Heart left ventricle (tissue), 16 donors: ENCODE measurements at regions not wholly inside any gene's neighbourhood (a gene's known extent, or its start where the extent isn't known, plus 50 kb on each side); places are given as distances from the start of the nearest gene placed in this dataset.

Experiments used
- ATAC-seq, 4 donors: fragments of 200-7000 bp; cut with Tn5 transposase; one replicate each; pipeline ENCODE4 v1.9.1; 2020 to 2022; ENCODE audit warnings: moderate library complexity in 4 of 4, mild to moderate bottlenecking in 3 of 4, moderate number of reproducible peaks in 1 of 4
- DNase-seq, 5 donors: peaks; one replicate each; pipeline ENCODE4 v3.0.0-alpha.2; 2020
- H3K27ac ChIP-seq, 12 donors: fragments of 200-600 bp; sonication (generic) in 4 of 12; one replicate each; pipeline versions ENCODE4 v1.5.0 to v1.8.0; 2016 to 2022; ENCODE audit warnings: mild to moderate bottlenecking in 2 of 12
- H3K27me3 ChIP-seq, 9 donors: fragments of 200-600 bp; sonication (generic) in 2 of 9; one replicate each; pipeline versions ENCODE4 v1.5.1 to v1.8.0; 2016 to 2022; ENCODE audit warnings: mild to moderate bottlenecking in 3 of 9
- H3K36me3 ChIP-seq, 9 donors: fragments of 200-600 bp; sonication (generic) in 2 of 9; one replicate each; pipeline versions ENCODE4 v1.5.0 to v1.8.0; 2018 to 2022; ENCODE audit warnings: mild to moderate bottlenecking in 2 of 9
- H3K4me1 ChIP-seq, 12 donors: fragments of 200-600 bp; sonication (generic) in 4 of 12; one replicate each; pipeline versions ENCODE4 v1.5.0 to v1.8.0; 2016 to 2022; ENCODE audit warnings: mild to moderate bottlenecking in 3 of 12
- H3K4me3 ChIP-seq, 12 donors: fragments of 200-600 bp; sonication (generic) in 4 of 12; one replicate each; pipeline versions ENCODE4 v1.5.0 to v1.8.0; 2017 to 2022; ENCODE audit warnings: mild to moderate bottlenecking in 9 of 12, moderate library complexity in 4 of 12
- H3K9me3 ChIP-seq, 12 donors: fragments of 200-600 bp; sonication (generic) in 4 of 12; one replicate each; pipeline versions ENCODE4 v1.5.0 to v1.8.0; 2016 to 2022; ENCODE audit warnings: mild to moderate bottlenecking in 1 of 12
- POLR2A ChIP-seq, 2 donors: fragments of 450-650 bp; IDR thresholded peaks; one replicate each; pipeline ENCODE4 v1.6.1; 2017; ENCODE audit warnings: antibody characterized with exemption in 2 of 2, mild to moderate bottlenecking in 2 of 2, moderate library complexity in 2 of 2
- WGBS, 4 donors: extraction: QIAGEN DNeasy Blood & Tissue Kit in 2 of 4; methylation state at CpG; one replicate each; pipeline versions ENCODE4 v1.1.5 to v1.1.7; 2013 to 2018; 5-methylcytosine and 5-hydroxymethylcytosine counted together
- intact Hi-C, 10 donors: fragments of 100-400 bp; cut with DNase I; formaldehyde crosslinking; loops; one replicate each; pipeline versions ENCODE4 v1.11.1 to v1.14.2; 2022
- TF ChIP-seq, protein P1 (sequence below), 12 donors: fragments of 200-600 bp; sonication (generic) in 4 of 12; IDR thresholded peaks; one replicate each; pipeline versions ENCODE4 v1.5.0 to v1.8.0; 2018 to 2022; ENCODE audit warnings: antibody characterized with exemption in 12 of 12, mild to moderate bottlenecking in 5 of 12
- donor health status: ischemic (EF 13 %, LVEDD 7.1; RV severe dilation, severe dysfunction).
- donor health status: healthy with polysubstance abuse.
- donor health status: DM: no; HTN: yes; CAD: no.
- donor health status: DM: no; HTN: no; CAD: no.
- donor health status: ischemic (EF 25% LVEDD 6.9; RV normal size, moderate dysfunction).
- donor health status: ischemic (EF 25% LVEDD 5.7; RV mildly dilated, moderate dysfunction).
- donor health status: healthy.
- donor health status: DM: yes; HTN: yes; CAD: no.
- donor health status: ischemic (EF 35%, LVEDD 5.7; RV mildly dilated, moderate dysfunction).
- donor health status: nonischemic (EF 11% LVEDD 7.7; RV severe dilation, severe dysfunction).
- donor health status: DM: yes; HTN: yes; CAD: no.
- donor health status: PGD.
- donor health status: ischemic (EF 29% LVEDD 5.4; RV normal size, mild dysfunction).
- donor health status: nonischemic (EF 23%, LVEDD 6.1; RV moderate dilation, normal function).

DNA sequence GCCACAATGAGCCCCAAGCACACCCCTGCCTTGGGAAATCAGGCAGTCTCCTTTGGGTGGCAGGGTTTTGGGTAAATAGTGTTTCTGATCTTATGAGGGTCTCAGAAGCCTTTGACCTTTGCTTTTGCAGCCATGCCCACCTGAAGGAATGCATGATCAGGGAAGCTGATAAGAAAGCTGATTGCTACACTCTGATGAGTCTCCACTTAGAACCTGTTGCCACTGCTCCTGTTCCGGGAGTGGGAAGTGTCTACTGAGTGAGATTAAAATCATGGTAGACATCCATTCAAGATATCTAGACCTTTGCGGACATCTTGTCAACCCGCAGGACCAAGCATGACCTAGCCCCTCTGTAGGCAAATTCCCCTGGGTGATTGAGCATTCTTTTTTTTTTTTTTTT lies 282.6 kb downstream of the SKIDA1 start:
- H3K27me3 ChIP-seq = no peaks in the 10 kb centered on the region
- no peak for DNase-seq
- ATAC-seq = no peak
- peaks cover 0 to 3% (median 0%) of the 10 kb centered on the region in 12 donors for H3K4me1 ChIP-seq
- no peak overlapping the region for H3K4me3 ChIP-seq
- no peak for TF ChIP-seq POLR2A (IDR thresholded peaks at IDR 0.05)
- TF ChIP-seq, protein P1, sequence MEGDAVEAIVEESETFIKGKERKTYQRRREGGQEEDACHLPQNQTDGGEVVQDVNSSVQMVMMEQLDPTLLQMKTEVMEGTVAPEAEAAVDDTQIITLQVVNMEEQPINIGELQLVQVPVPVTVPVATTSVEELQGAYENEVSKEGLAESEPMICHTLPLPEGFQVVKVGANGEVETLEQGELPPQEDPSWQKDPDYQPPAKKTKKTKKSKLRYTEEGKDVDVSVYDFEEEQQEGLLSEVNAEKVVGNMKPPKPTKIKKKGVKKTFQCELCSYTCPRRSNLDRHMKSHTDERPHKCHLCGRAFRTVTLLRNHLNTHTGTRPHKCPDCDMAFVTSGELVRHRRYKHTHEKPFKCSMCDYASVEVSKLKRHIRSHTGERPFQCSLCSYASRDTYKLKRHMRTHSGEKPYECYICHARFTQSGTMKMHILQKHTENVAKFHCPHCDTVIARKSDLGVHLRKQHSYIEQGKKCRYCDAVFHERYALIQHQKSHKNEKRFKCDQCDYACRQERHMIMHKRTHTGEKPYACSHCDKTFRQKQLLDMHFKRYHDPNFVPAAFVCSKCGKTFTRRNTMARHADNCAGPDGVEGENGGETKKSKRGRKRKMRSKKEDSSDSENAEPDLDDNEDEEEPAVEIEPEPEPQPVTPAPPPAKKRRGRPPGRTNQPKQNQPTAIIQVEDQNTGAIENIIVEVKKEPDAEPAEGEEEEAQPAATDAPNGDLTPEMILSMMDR (IDR thresholded peaks at IDR 0.05) = no peak
- no peaks in the 10 kb centered on the region for H3K9me3 ChIP-seq
- H3K36me3 ChIP-seq = no peaks in the 10 kb centered on the region
- 85 to 91% (median 89%) methylated on average over 3 of the region's 3 CpGs for WGBS, 4 donors
- intact Hi-C loops = no loop called here
- no peak overlapping the region for H3K27ac ChIP-seq

DNA sequence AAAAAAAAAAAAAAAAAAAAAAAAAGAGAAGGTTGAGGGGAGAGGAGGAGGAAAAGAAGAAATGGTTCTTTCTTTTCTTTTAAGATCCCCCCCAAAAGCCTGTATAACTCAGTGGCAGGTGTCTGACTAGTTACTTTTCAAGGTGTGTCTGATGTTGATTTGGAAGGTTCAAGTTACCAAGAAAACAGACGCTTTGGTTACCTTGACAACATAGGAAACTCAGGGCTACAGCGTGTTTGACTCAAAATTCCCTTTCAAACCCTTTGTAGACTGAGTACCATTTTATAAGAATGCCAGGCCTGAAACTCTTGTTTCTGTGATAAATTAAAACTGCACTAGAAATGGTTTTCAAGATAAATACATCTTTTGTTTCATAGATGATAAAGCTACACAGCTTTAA lies 286.8 kb downstream of the SKIDA1 start:
- Histone ChIP-seq H3K9me3 (no peaks in the 10 kb centered on the region), H3K4me1 (peaks cover 0 to 3% (median 0%) of the 10 kb centered on the region in 12 donors), H3K4me3 (no peak overlapping the region), H3K36me3 (no peaks in the 10 kb centered on the region), H3K27me3 (no peaks in the 10 kb centered on the region), H3K27ac (no peak overlapping the region)
- intact Hi-C loops = no loop called here
- 82 to 87% (median 84%) methylated on average over 2 of the region's 2 CpGs for WGBS, 4 donors
- ATAC-seq (no peak), DNase-seq (no peak)
- TF ChIP-seq, protein P1 (IDR thresholded peaks at IDR 0.05) = no peak
- no peak for TF ChIP-seq POLR2A (IDR thresholded peaks at IDR 0.05)

DNA sequence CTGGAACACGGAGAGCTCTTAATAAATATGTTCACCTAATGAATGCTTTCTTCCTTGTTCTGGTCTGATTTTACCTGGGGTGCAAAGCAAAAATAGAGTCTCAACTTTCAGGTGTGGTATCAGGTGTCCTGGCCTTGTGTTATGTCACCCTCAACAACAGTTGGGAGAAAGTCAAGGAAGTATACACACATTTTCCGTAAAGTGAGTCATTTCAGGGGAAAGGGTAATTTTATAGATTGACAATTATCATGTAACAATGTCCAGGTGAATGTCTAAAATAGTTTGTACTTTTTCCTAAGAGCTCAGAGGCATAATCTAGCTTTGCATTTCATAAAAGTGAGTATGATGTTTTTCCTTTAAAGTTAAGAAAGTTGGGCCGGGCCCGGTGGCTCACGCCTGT lies 287.4 kb downstream of the SKIDA1 start:
- Histone ChIP-seq H3K9me3 (no peaks in the 10 kb centered on the region), H3K36me3 (no peaks in the 10 kb centered on the region), H3K27me3 (no peaks in the 10 kb centered on the region), H3K4me3 (no peak overlapping the region), H3K4me1 (peaks cover 0 to 3% (median 0%) of the 10 kb centered on the region in 12 donors), H3K27ac (no peak overlapping the region)
- TF ChIP-seq, protein P1 (IDR thresholded peaks at IDR 0.05) = no peak
- no peak for TF ChIP-seq POLR2A (IDR thresholded peaks at IDR 0.05)
- no peak for ATAC-seq
- WGBS, 4 donors = 93 to 97% (median 95%) methylated on average over 5 of the region's 5 CpGs
- no peak for DNase-seq
- intact Hi-C loops = no loop called here

DNA sequence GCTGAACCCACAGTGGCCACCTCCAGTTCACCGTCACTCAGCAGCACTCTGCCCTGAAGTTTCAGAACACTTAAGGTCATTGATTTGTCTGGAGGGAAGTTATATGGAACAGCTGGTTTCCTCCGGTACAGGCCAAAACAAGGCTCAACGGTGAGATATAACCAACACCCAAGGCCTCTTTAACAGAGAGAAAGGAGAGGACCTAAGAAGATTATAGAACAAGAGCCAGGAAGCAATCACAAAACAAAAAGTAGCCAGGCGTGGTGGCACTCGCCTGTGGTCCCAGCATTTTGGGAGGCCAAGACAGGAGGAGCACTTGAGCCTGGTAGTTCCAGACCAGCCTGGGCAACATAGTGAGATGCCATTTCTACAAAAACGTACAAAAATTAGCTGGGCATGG lies 290.7 kb downstream of the SKIDA1 start:
- Histone ChIP-seq H3K4me1 (no peaks in the 10 kb centered on the region), H3K36me3 (no peaks in the 10 kb centered on the region), H3K27me3 (no peaks in the 10 kb centered on the region), H3K4me3 (no peak overlapping the region), H3K9me3 (no peaks in the 10 kb centered on the region), H3K27ac (no peak overlapping the region)
- DNase-seq (no peak), ATAC-seq (no peak)
- intact Hi-C loops = no loop called here
- WGBS, 4 donors = 82 to 90% (median 88%) methylated on average over 6 of the region's 6 CpGs
- TF ChIP-seq POLR2A (IDR thresholded peaks at IDR 0.05) = no peak
- TF ChIP-seq, protein P1 (IDR thresholded peaks at IDR 0.05) = no peak
